GM23338 (cell line): ENCODE measurements at regions not wholly inside any gene's neighbourhood (a gene's known extent, or its start where the extent isn't known, plus 50 kb on each side); places are given as distances from the start of the nearest gene placed in this dataset.

Experiments used
- ATAC-seq: fragments of 200-7000 bp; cut with Tn5 transposase; 3 replicates; pipeline ENCODE4 v1.9.1; 2020
- DNase-seq: peaks from one replicate; pipeline ENCODE4 v3.0.0-alpha.2; 2015; ENCODE audit warnings: low spot score
- H2AFZ ChIP-seq: fragments of 200-600 bp; sonication (generic); 2 replicates; pipeline ENCODE4 v1.8.0; 2016; ENCODE audit warnings: antibody characterized with exemption, mild to moderate bottlenecking, moderate library complexity
- H3F3A ChIP-seq: fragments of 200-600 bp; sonication (generic); replicated peaks from 2 replicates; pipeline ENCODE4 v1.8.0; 2017; ENCODE audit warnings: antibody characterized with exemption, mixed run types, low read depth
- H3K27ac ChIP-seq: fragments of 200-600 bp; sonication (generic); 2 replicates; pipeline ENCODE4 v1.6.1; 2016; ENCODE audit warnings: low read depth
- H3K27me3 ChIP-seq: fragments of 200-600 bp; sonication (generic); 2 replicates; pipeline ENCODE4 v1.8.0; 2016; ENCODE audit warnings: mild to moderate bottlenecking, mixed run types, moderate library complexity; ENCODE audit not compliant: insufficient read depth
- H3K36me3 ChIP-seq: fragments of 200-600 bp; sonication (generic); 2 replicates; pipeline ENCODE4 v1.8.0; 2016; ENCODE audit warnings: mild to moderate bottlenecking; ENCODE audit not compliant: insufficient read depth
- H3K4me1 ChIP-seq: fragments of 200-600 bp; sonication (generic); 2 replicates; pipeline ENCODE4 v1.8.0; 2016; ENCODE audit warnings: mild to moderate bottlenecking, moderate library complexity; ENCODE audit not compliant: insufficient read depth
- H3K4me2 ChIP-seq: fragments of 200-600 bp; sonication (generic); 2 replicates; pipeline ENCODE4 v1.7.1; 2017; ENCODE audit warnings: mixed run types
- H3K4me3 ChIP-seq: fragments of 200-600 bp; sonication (generic); 2 replicates; pipeline ENCODE4 v1.6.1; 2016; ENCODE audit warnings: mixed run types
- H3K79me2 ChIP-seq: fragments of 200-600 bp; sonication (generic); replicated peaks from 2 replicates; pipeline ENCODE4 v1.8.0; 2017; ENCODE audit warnings: mild to moderate bottlenecking; ENCODE audit not compliant: insufficient read depth
- H3K9me2 ChIP-seq: fragments of 200-600 bp; sonication (generic); 2 replicates; pipeline ENCODE4 v1.8.0; 2017; ENCODE audit not compliant: insufficient read depth
- H4K20me1 ChIP-seq: fragments of 200-600 bp; sonication (generic); replicated peaks from 2 replicates; pipeline ENCODE4 v1.8.0; 2017; ENCODE audit warnings: mild to moderate bottlenecking; ENCODE audit not compliant: insufficient read depth
- H3K27ac Mint-ChIP-seq: 2 replicates; pipeline ENCODE4 v1.8.0; 2020; ENCODE audit warnings: inconsistent platforms, mild to moderate bottlenecking, moderate library complexity, mixed read lengths
- H3K27me3 Mint-ChIP-seq: 3 replicates; pipeline ENCODE4 v1.8.0; 2022; ENCODE audit warnings: low read depth, mild to moderate bottlenecking, moderate library complexity, mixed read lengths, inconsistent platforms; ENCODE audit not compliant: insufficient read depth, poor library complexity
- H3K36me3 Mint-ChIP-seq: 3 replicates; pipeline ENCODE4 v1.8.0; 2021; ENCODE audit warnings: low read depth, mild to moderate bottlenecking, inconsistent platforms, moderate library complexity, mixed read lengths
- H3K4me1 Mint-ChIP-seq: 3 replicates; pipeline ENCODE4 v1.8.0; 2020; ENCODE audit warnings: mild to moderate bottlenecking, inconsistent platforms, mixed read lengths
- H3K4me3 Mint-ChIP-seq: 3 replicates; pipeline ENCODE4 v1.8.0; 2021; ENCODE audit warnings: moderate library complexity, mild to moderate bottlenecking, inconsistent platforms, mixed read lengths
- H3K9me3 Mint-ChIP-seq: 3 replicates; pipeline ENCODE4 v1.8.0; 2020; ENCODE audit warnings: moderate library complexity, mild to moderate bottlenecking, inconsistent platforms, mixed read lengths
- CREB1 ChIP-seq: fragments of 250-450 bp; sonication (Bioruptor Pico); IDR thresholded peaks from 2 replicates; pipeline ENCODE4 v1.5.0; 2020; ENCODE audit warnings: low read depth, mild to moderate bottlenecking, moderate library complexity
- ETS1 ChIP-seq: IDR thresholded peaks from 2 replicates; pipeline ENCODE4 v1.6.1; 2016; ENCODE audit warnings: antibody characterized with exemption
- EZH2 ChIP-seq: fragments of 200-600 bp; sonication (generic); IDR thresholded peaks from one replicate; pipeline ENCODE4 v1.8.0; 2017; ENCODE audit warnings: antibody characterized with exemption, mild to moderate bottlenecking, low read depth; ENCODE audit not compliant: unreplicated experiment
- EZH2phosphoT487 ChIP-seq: fragments of 200-600 bp; sonication (generic); IDR thresholded peaks from one replicate; pipeline ENCODE4 v1.8.1; 2018; ENCODE audit warnings: antibody characterized with exemption; ENCODE audit not compliant: unreplicated experiment
- JUNB ChIP-seq: IDR thresholded peaks from one replicate; pipeline ENCODE4 v1.6.1; 2016; ENCODE audit warnings: antibody characterized with exemption; ENCODE audit not compliant: unreplicated experiment
- NANOG ChIP-seq: IDR thresholded peaks from 2 replicates; pipeline ENCODE4 v1.6.1; 2016; ENCODE audit warnings: antibody characterized with exemption, borderline replicate concordance
- POLR2AphosphoS5 ChIP-seq: IDR thresholded peaks from 2 replicates; pipeline ENCODE4 v1.6.1; 2016; ENCODE audit warnings: antibody characterized with exemption, low read depth
- REST ChIP-seq: IDR thresholded peaks from one replicate; pipeline ENCODE4 v1.6.1; 2018; ENCODE audit warnings: antibody characterized with exemption; ENCODE audit not compliant: unreplicated experiment
- STAT1 ChIP-seq: IDR thresholded peaks from one replicate; pipeline ENCODE4 v1.6.1; 2016; ENCODE audit warnings: antibody characterized with exemption; ENCODE audit not compliant: unreplicated experiment
- ZNF114 ChIP-seq: fragments of 250-450 bp; sonication (Bioruptor Pico); IDR thresholded peaks from 2 replicates; pipeline ENCODE4 v1.5.0; 2020; ENCODE audit warnings: mild to moderate bottlenecking, moderate library complexity
- ZNF331 ChIP-seq: fragments of 250-450 bp; sonication (Bioruptor Pico); IDR thresholded peaks from 2 replicates; pipeline ENCODE4 v1.5.0; 2020; ENCODE audit warnings: low read depth, mild to moderate bottlenecking, moderate library complexity
- TF ChIP-seq, protein P1 (sequence below), 2 experiments: fragments of 200-600 bp in 1 of 2; sonication (generic) in 1 of 2; conservative IDR thresholded peaks; 2 replicates each; pipeline versions ENCODE4 v1.5.1 to v1.6.1; 2016 to 2017; ENCODE audit warnings: antibody characterized with exemption in 2 of 2, low read depth in 2 of 2, mild to moderate bottlenecking in 2 of 2, moderate library complexity in 1 of 2

- TF ChIP-seq, protein P1, sequence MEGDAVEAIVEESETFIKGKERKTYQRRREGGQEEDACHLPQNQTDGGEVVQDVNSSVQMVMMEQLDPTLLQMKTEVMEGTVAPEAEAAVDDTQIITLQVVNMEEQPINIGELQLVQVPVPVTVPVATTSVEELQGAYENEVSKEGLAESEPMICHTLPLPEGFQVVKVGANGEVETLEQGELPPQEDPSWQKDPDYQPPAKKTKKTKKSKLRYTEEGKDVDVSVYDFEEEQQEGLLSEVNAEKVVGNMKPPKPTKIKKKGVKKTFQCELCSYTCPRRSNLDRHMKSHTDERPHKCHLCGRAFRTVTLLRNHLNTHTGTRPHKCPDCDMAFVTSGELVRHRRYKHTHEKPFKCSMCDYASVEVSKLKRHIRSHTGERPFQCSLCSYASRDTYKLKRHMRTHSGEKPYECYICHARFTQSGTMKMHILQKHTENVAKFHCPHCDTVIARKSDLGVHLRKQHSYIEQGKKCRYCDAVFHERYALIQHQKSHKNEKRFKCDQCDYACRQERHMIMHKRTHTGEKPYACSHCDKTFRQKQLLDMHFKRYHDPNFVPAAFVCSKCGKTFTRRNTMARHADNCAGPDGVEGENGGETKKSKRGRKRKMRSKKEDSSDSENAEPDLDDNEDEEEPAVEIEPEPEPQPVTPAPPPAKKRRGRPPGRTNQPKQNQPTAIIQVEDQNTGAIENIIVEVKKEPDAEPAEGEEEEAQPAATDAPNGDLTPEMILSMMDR (conservative IDR thresholded peaks at IDR 0.05; ENCODE audit: low read depth in 2 of 2), result no peak
- TF ChIP-seq CREB1 (CRISPR knock-in tag) (no peak), STAT1 (no peak)
Observed at GRCh38 chr9:99760421-99760820, 61.3 kb upstream of the NR4A3 start (continued).

- Mint-ChIP-seq H3K4me3 (no peak overlapping the region), H3K9me3 (no peaks in the 10 kb centered on the region), H3K27me3 (no peaks in the 10 kb centered on the region), H3K4me1 (no peaks in the 10 kb centered on the region), H3K27ac (no peak overlapping the region), H3K36me3 (no peaks in the 10 kb centered on the region)
- DNase-seq (no peak), ATAC-seq (no peak)
- H3K9me2 ChIP-seq, result peaks cover 4% of the 10 kb centered on the region; the same call in 1 of the 2 replicates
- no peaks in the 10 kb centered on the region for H4K20me1 ChIP-seq
- H3K79me2 ChIP-seq, result no peaks in the 10 kb centered on the region
- no peak overlapping the region for H3K4me2 ChIP-seq
- no peak overlapping the region for H3K4me3 ChIP-seq
- no peaks in the 10 kb centered on the region for H3K27me3 ChIP-seq
- H3K27ac ChIP-seq, result no peak overlapping the region
- H3K36me3 ChIP-seq, result no peaks in the 10 kb centered on the region
- H3K4me1 ChIP-seq, result no peaks in the 10 kb centered on the region
- H3F3A ChIP-seq, result no peaks in the 10 kb centered on the region
- no peak overlapping the region for H2AFZ ChIP-seq
- no peak for TF ChIP-seq REST
- TF ChIP-seq, protein P1 (conservative IDR thresholded peaks at IDR 0.05; ENCODE audit: low read depth in 2 of 2), result no peak
- no peak for TF ChIP-seq ZNF114 (CRISPR knock-in tag)
- no peak for TF ChIP-seq EZH2phosphoT487
- TF ChIP-seq EZH2, result no peak
- no peak for TF ChIP-seq CREB1 (CRISPR knock-in tag)
- no peak for TF ChIP-seq ETS1
- no peak for TF ChIP-seq ZNF331 (CRISPR knock-in tag)
- no peak for TF ChIP-seq NANOG
- TF ChIP-seq JUNB, result no peak
- no peak for TF ChIP-seq POLR2AphosphoS5
Observed at GRCh38 chr9:99762470-99762869, 59.2 kb upstream of the NR4A3 start.
